Astrocyte (in vitro differentiated cells and primary cell): ENCODE measurements at regions not wholly inside any gene's neighbourhood (a gene's known extent, or its start where the extent isn't known, plus 50 kb on each side); places are given as distances from the start of the nearest gene placed in this dataset.

ENCODE experiments used
- DNase-seq: peaks from one replicate; pipeline ENCODE4 v3.0.0-alpha.2; 2010; ENCODE audit warnings: low read depth
- FAIRE-seq: peaks from 2 replicates; lab custom pipeline; 2011; peaks lifted over from hg19 to GRCh38; lab: Jason Lieb, UNC
- H2AFZ ChIP-seq: 2 replicates; pipeline ENCODE4 v1.6.0; 2012; ENCODE audit warnings: low read depth, low read length, inconsistent platforms
- H3K27ac ChIP-seq: 2 replicates; pipeline ENCODE4 v1.5.1; 2011; ENCODE audit warnings: low read depth, low read length, inconsistent platforms
- H3K27me3 ChIP-seq: 2 replicates; pipeline ENCODE4 v1.6.0; 2011; ENCODE audit warnings: low read length, inconsistent platforms; ENCODE audit not compliant: insufficient read depth
- H3K36me3 ChIP-seq: 2 replicates; pipeline ENCODE4 v1.5.1; 2011; ENCODE audit warnings: low read length, inconsistent platforms; ENCODE audit not compliant: insufficient read depth
- H3K4me1 ChIP-seq: 2 replicates; pipeline ENCODE4 v1.5.1; 2011; ENCODE audit warnings: low read length, inconsistent platforms; ENCODE audit not compliant: insufficient read depth
- H3K4me2 ChIP-seq: 2 replicates; pipeline ENCODE4 v1.6.0; 2012; ENCODE audit warnings: low read length, inconsistent platforms
- H3K4me3 ChIP-seq: 2 replicates; pipeline ENCODE4 v1.5.1; 2011; ENCODE audit warnings: low read depth, mild to moderate bottlenecking, low read length, inconsistent platforms; ENCODE audit not compliant: insufficient read depth
- H3K79me2 ChIP-seq: 2 replicates; pipeline ENCODE4 v1.6.0; 2012; ENCODE audit warnings: mild to moderate bottlenecking, low read length, inconsistent platforms; ENCODE audit not compliant: insufficient read depth
- H3K9ac ChIP-seq: 2 replicates; pipeline ENCODE4 v1.6.0; 2012; ENCODE audit warnings: mild to moderate bottlenecking, low read length, inconsistent platforms
- H3K9me3 ChIP-seq: 2 replicates; pipeline ENCODE4 v1.5.1; 2012; ENCODE audit warnings: low read depth, mild to moderate bottlenecking, low read length, inconsistent platforms; ENCODE audit not compliant: insufficient read depth
- H4K20me1 ChIP-seq: 2 replicates; pipeline ENCODE4 v1.6.0; 2012; ENCODE audit warnings: low read length, inconsistent platforms; ENCODE audit not compliant: insufficient read depth
- H3K27ac Mint-ChIP-seq: one replicate; pipeline ENCODE4 v1.8.0; 2021; ENCODE audit warnings: mild to moderate bottlenecking, mixed read lengths; ENCODE audit not compliant: unreplicated experiment
- H3K27me3 Mint-ChIP-seq: one replicate; pipeline ENCODE4 v1.8.0; 2021; ENCODE audit warnings: low read depth, mixed read lengths; ENCODE audit not compliant: unreplicated experiment
- H3K36me3 Mint-ChIP-seq: one replicate; pipeline ENCODE4 v1.8.0; 2021; ENCODE audit warnings: low read depth, mixed read lengths; ENCODE audit not compliant: unreplicated experiment
- H3K4me1 Mint-ChIP-seq: one replicate; pipeline ENCODE4 v1.8.0; 2021; ENCODE audit warnings: low read depth, mixed read lengths; ENCODE audit not compliant: unreplicated experiment
- H3K4me3 Mint-ChIP-seq: one replicate; pipeline ENCODE4 v1.8.0; 2021; ENCODE audit warnings: mild to moderate bottlenecking, moderate library complexity, mixed read lengths; ENCODE audit not compliant: unreplicated experiment
- H3K9me3 Mint-ChIP-seq: one replicate; pipeline ENCODE4 v1.8.0; 2021; ENCODE audit warnings: mild to moderate bottlenecking, mixed read lengths; ENCODE audit not compliant: unreplicated experiment
- CTCF ChIP-seq: IDR thresholded peaks from 2 replicates; pipeline ENCODE4 v1.5.1; 2011; ENCODE audit warnings: low read depth, mild to moderate bottlenecking, inconsistent platforms, low read length, moderate library complexity; ENCODE audit not compliant: insufficient read depth
- EZH2 ChIP-seq: IDR thresholded peaks from 2 replicates; pipeline ENCODE4 v1.6.1; 2012; ENCODE audit warnings: mild to moderate bottlenecking, low read length, inconsistent platforms; ENCODE audit not compliant: insufficient read depth

- DNase-seq = no peak
- Histone ChIP-seq H3K4me3 (no peak overlapping the region), H4K20me1 (no peaks in the 10 kb centered on the region), H3K4me2 (no peak overlapping the region), H3K4me1 (peaks cover 11% of the 10 kb centered on the region), H3K79me2 (no peaks in the 10 kb centered on the region), H3K27ac (no peak overlapping the region), H3K9me3 (no peaks in the 10 kb centered on the region), H3K27me3 (no peaks in the 10 kb centered on the region), H2AFZ (no peak overlapping the region), H3K9ac (no peak overlapping the region), H3K36me3 (no peaks in the 10 kb centered on the region)
- Mint-ChIP-seq H3K27me3 (peaks cover 24% of the 10 kb centered on the region), H3K27ac (no peak overlapping the region), H3K4me1 (no peaks in the 10 kb centered on the region), H3K9me3 (peaks cover 14% of the 10 kb centered on the region), H3K4me3 (no peak overlapping the region), H3K36me3 (peaks cover 2% of the 10 kb centered on the region)
- no peak for TF ChIP-seq EZH2
- no peak for TF ChIP-seq CTCF
- FAIRE-seq = no peak
These were observed 186.8 kb downstream of the COPRS start for GRCh38 chr17:31672161-31672819.

- TF ChIP-seq CTCF = no peak
- no peak for TF ChIP-seq EZH2
- Histone ChIP-seq H3K4me3 (no peak overlapping the region), H3K79me2 (no peaks in the 10 kb centered on the region), H3K9ac (no peak overlapping the region), H3K4me2 (no peak overlapping the region), H3K27me3 (peaks cover 4% of the 10 kb centered on the region), H3K27ac (no peak overlapping the region), H3K9me3 (peaks cover 25% of the 10 kb centered on the region), H3K36me3 (no peaks in the 10 kb centered on the region), H2AFZ (no peak overlapping the region), H4K20me1 (no peaks in the 10 kb centered on the region), H3K4me1 (no peaks in the 10 kb centered on the region)
- FAIRE-seq (no peak), DNase-seq (no peak)
- no peak overlapping the region for H3K27ac Mint-ChIP-seq
- H3K9me3 Mint-ChIP-seq = peaks cover 51% of the 10 kb centered on the region
- H3K36me3 Mint-ChIP-seq = peaks cover 5% of the 10 kb centered on the region
- no peak overlapping the region for H3K4me3 Mint-ChIP-seq
- H3K4me1 Mint-ChIP-seq = no peaks in the 10 kb centered on the region
- H3K27me3 Mint-ChIP-seq = peaks cover 27% of the 10 kb centered on the region
These were observed 195.5 kb downstream of the COPRS start for GRCh38 chr17:31663576-31663975.

GRCh38 chr17:31660684-31661083 is 198.4 kb downstream of the COPRS start:
- H4K20me1 ChIP-seq = no peaks in the 10 kb centered on the region
- H3K4me1 ChIP-seq = no peaks in the 10 kb centered on the region
- no peak overlapping the region for H3K9ac ChIP-seq
- Mint-ChIP-seq H3K9me3 (peaks cover 37% of the 10 kb centered on the region), H3K4me3 (no peak overlapping the region), H3K27ac (no peak overlapping the region), H3K36me3 (peaks cover 3% of the 10 kb centered on the region), H3K27me3 (peaks cover 15% of the 10 kb centered on the region), H3K4me1 (no peaks in the 10 kb centered on the region)
- no peak overlapping the region for H3K4me3 ChIP-seq
- H3K4me2 ChIP-seq = no peak overlapping the region
- H2AFZ ChIP-seq = no peak overlapping the region
- H3K79me2 ChIP-seq = no peaks in the 10 kb centered on the region
- no peak overlapping the region for H3K27ac ChIP-seq
- DNase-seq (no peak), FAIRE-seq (no peak)
- H3K27me3 ChIP-seq = peaks cover 7% of the 10 kb centered on the region
- H3K36me3 ChIP-seq = no peaks in the 10 kb centered on the region
- H3K9me3 ChIP-seq = peaks cover 25% of the 10 kb centered on the region
- TF ChIP-seq CTCF = no peak
- no peak for TF ChIP-seq EZH2
